Activated CD4-positive, alpha-beta T cell treated with anti-CD3 and anti-CD28 coated beads, Interleukin-2, amount 50 U/mL, for 16 hours (primary cell): ENCODE measurements at regions not wholly inside any gene's neighbourhood (a gene's known extent, or its start where the extent isn't known, plus 50 kb on each side); places are given as distances from the start of the nearest gene placed in this dataset.
"Not testable (repeated sequence)": the region's sequence is repeated elsewhere in the genome, so short reads cannot be mapped to it uniquely, and the experiment has no call there.

Source experiments
- DNase-seq: peaks from one replicate; pipeline ENCODE4 v3.0.0-alpha.2; 2020

- DNase-seq, result no peak
Measured at GRCh38 chr2:185891403-185891802, 152.8 kb downstream of the FSIP2 start.

- DNase-seq, result no peak
Measured at GRCh38 chr2:185891804-185892411, 153.3 kb downstream of the FSIP2 start.

GRCh38 chr2:185892484-185892883 is 153.9 kb downstream of the FSIP2 start:
- no peak for DNase-seq

- DNase-seq, result no peak
Measured at GRCh38 chr2:185894223-185894622, 155.6 kb downstream of the FSIP2 start.

GRCh38 chr2:185895828-185896693 is 157.5 kb downstream of the FSIP2 start:
- no peak for DNase-seq

GRCh38 chr2:185899366-185899765 is 160.8 kb downstream of the FSIP2 start:
- no peak for DNase-seq

GRCh38 chr2:185919155-185919554 is 180.6 kb downstream of the FSIP2 start:
- DNase-seq, result no peak

- no peak for DNase-seq
Measured at GRCh38 chr2:185921048-185921756, 182.6 kb downstream of the FSIP2 start.

- no peak for DNase-seq
Measured at GRCh38 chr2:185934232-185934631, 195.6 kb downstream of the FSIP2 start.

GRCh38 chr2:185939858-185940257 is 201.3 kb downstream of the FSIP2 start:
- no peak for DNase-seq

GRCh38 chr2:185942855-185943254 is 204.3 kb downstream of the FSIP2 start:
- no peak for DNase-seq

GRCh38 chr2:185947722-185948121 is 209.1 kb downstream of the FSIP2 start:
- DNase-seq, result no peak

GRCh38 chr2:185952100-185952499 is 213.5 kb downstream of the FSIP2 start:
- DNase-seq, result no peak

GRCh38 chr2:185954389-185954788 is 215.8 kb downstream of the FSIP2 start:
- no peak for DNase-seq

- no peak for DNase-seq
Measured at GRCh38 chr2:185955050-185955449, 216.4 kb downstream of the FSIP2 start.

GRCh38 chr2:185967335-185967734 is 228.7 kb downstream of the FSIP2 start:
- DNase-seq, result no peak

- no peak for DNase-seq
Measured at GRCh38 chr2:185970148-185970852, 231.7 kb downstream of the FSIP2 start.

- DNase-seq, result no peak
Measured at GRCh38 chr2:185978634-185979407, 240.2 kb downstream of the FSIP2 start.

- no peak for DNase-seq
Measured at GRCh38 chr2:185979546-185980071, 241.0 kb downstream of the FSIP2 start.

- no peak for DNase-seq
Measured at GRCh38 chr2:185980944-185981343, 242.3 kb downstream of the FSIP2 start.

- DNase-seq, result no peak
Measured at GRCh38 chr2:185984670-185985069, 246.1 kb downstream of the FSIP2 start.

- DNase-seq, result not testable (repeated sequence)
Measured at GRCh38 chr2:185988907-185989306, 250.3 kb downstream of the FSIP2 start.
